GM23338 (cell line): ENCODE measurements at regions not wholly inside any gene's neighbourhood (a gene's known extent, or its start where the extent isn't known, plus 50 kb on each side); places are given as distances from the start of the nearest gene placed in this dataset.

Source experiments
- ATAC-seq: fragments of 200-7000 bp; cut with Tn5 transposase; 3 replicates; pipeline ENCODE4 v1.9.1; 2020
- DNase-seq: peaks from one replicate; pipeline ENCODE4 v3.0.0-alpha.2; 2015; ENCODE audit warnings: low spot score
- H2AFZ ChIP-seq: fragments of 200-600 bp; sonication (generic); 2 replicates; pipeline ENCODE4 v1.8.0; 2016; ENCODE audit warnings: antibody characterized with exemption, mild to moderate bottlenecking, moderate library complexity
- H3F3A ChIP-seq: fragments of 200-600 bp; sonication (generic); replicated peaks from 2 replicates; pipeline ENCODE4 v1.8.0; 2017; ENCODE audit warnings: antibody characterized with exemption, mixed run types, low read depth
- H3K27ac ChIP-seq: fragments of 200-600 bp; sonication (generic); 2 replicates; pipeline ENCODE4 v1.6.1; 2016; ENCODE audit warnings: low read depth
- H3K27me3 ChIP-seq: fragments of 200-600 bp; sonication (generic); 2 replicates; pipeline ENCODE4 v1.8.0; 2016; ENCODE audit warnings: mild to moderate bottlenecking, mixed run types, moderate library complexity; ENCODE audit not compliant: insufficient read depth
- H3K36me3 ChIP-seq: fragments of 200-600 bp; sonication (generic); 2 replicates; pipeline ENCODE4 v1.8.0; 2016; ENCODE audit warnings: mild to moderate bottlenecking; ENCODE audit not compliant: insufficient read depth
- H3K4me1 ChIP-seq: fragments of 200-600 bp; sonication (generic); 2 replicates; pipeline ENCODE4 v1.8.0; 2016; ENCODE audit warnings: mild to moderate bottlenecking, moderate library complexity; ENCODE audit not compliant: insufficient read depth
- H3K4me2 ChIP-seq: fragments of 200-600 bp; sonication (generic); 2 replicates; pipeline ENCODE4 v1.7.1; 2017; ENCODE audit warnings: mixed run types
- H3K4me3 ChIP-seq: fragments of 200-600 bp; sonication (generic); 2 replicates; pipeline ENCODE4 v1.6.1; 2016; ENCODE audit warnings: mixed run types
- H3K79me2 ChIP-seq: fragments of 200-600 bp; sonication (generic); replicated peaks from 2 replicates; pipeline ENCODE4 v1.8.0; 2017; ENCODE audit warnings: mild to moderate bottlenecking; ENCODE audit not compliant: insufficient read depth
- H3K9me2 ChIP-seq: fragments of 200-600 bp; sonication (generic); 2 replicates; pipeline ENCODE4 v1.8.0; 2017; ENCODE audit not compliant: insufficient read depth
- H4K20me1 ChIP-seq: fragments of 200-600 bp; sonication (generic); replicated peaks from 2 replicates; pipeline ENCODE4 v1.8.0; 2017; ENCODE audit warnings: mild to moderate bottlenecking; ENCODE audit not compliant: insufficient read depth
- H3K27ac Mint-ChIP-seq: 2 replicates; pipeline ENCODE4 v1.8.0; 2020; ENCODE audit warnings: inconsistent platforms, mild to moderate bottlenecking, moderate library complexity, mixed read lengths
- H3K27me3 Mint-ChIP-seq: 3 replicates; pipeline ENCODE4 v1.8.0; 2022; ENCODE audit warnings: low read depth, mild to moderate bottlenecking, moderate library complexity, mixed read lengths, inconsistent platforms; ENCODE audit not compliant: insufficient read depth, poor library complexity
- H3K36me3 Mint-ChIP-seq: 3 replicates; pipeline ENCODE4 v1.8.0; 2021; ENCODE audit warnings: low read depth, mild to moderate bottlenecking, inconsistent platforms, moderate library complexity, mixed read lengths
- H3K4me1 Mint-ChIP-seq: 3 replicates; pipeline ENCODE4 v1.8.0; 2020; ENCODE audit warnings: mild to moderate bottlenecking, inconsistent platforms, mixed read lengths
- H3K4me3 Mint-ChIP-seq: 3 replicates; pipeline ENCODE4 v1.8.0; 2021; ENCODE audit warnings: moderate library complexity, mild to moderate bottlenecking, inconsistent platforms, mixed read lengths
- H3K9me3 Mint-ChIP-seq: 3 replicates; pipeline ENCODE4 v1.8.0; 2020; ENCODE audit warnings: moderate library complexity, mild to moderate bottlenecking, inconsistent platforms, mixed read lengths
- CREB1 ChIP-seq: fragments of 250-450 bp; sonication (Bioruptor Pico); IDR thresholded peaks from 2 replicates; pipeline ENCODE4 v1.5.0; 2020; ENCODE audit warnings: low read depth, mild to moderate bottlenecking, moderate library complexity
- EZH2 ChIP-seq: fragments of 200-600 bp; sonication (generic); IDR thresholded peaks from one replicate; pipeline ENCODE4 v1.8.0; 2017; ENCODE audit warnings: antibody characterized with exemption, mild to moderate bottlenecking, low read depth; ENCODE audit not compliant: unreplicated experiment
- EZH2phosphoT487 ChIP-seq: fragments of 200-600 bp; sonication (generic); IDR thresholded peaks from one replicate; pipeline ENCODE4 v1.8.1; 2018; ENCODE audit warnings: antibody characterized with exemption; ENCODE audit not compliant: unreplicated experiment
- JUNB ChIP-seq: IDR thresholded peaks from one replicate; pipeline ENCODE4 v1.6.1; 2016; ENCODE audit warnings: antibody characterized with exemption; ENCODE audit not compliant: unreplicated experiment
- NANOG ChIP-seq: IDR thresholded peaks from 2 replicates; pipeline ENCODE4 v1.6.1; 2016; ENCODE audit warnings: antibody characterized with exemption, borderline replicate concordance
- POLR2AphosphoS5 ChIP-seq: IDR thresholded peaks from 2 replicates; pipeline ENCODE4 v1.6.1; 2016; ENCODE audit warnings: antibody characterized with exemption, low read depth
- STAT1 ChIP-seq: IDR thresholded peaks from one replicate; pipeline ENCODE4 v1.6.1; 2016; ENCODE audit warnings: antibody characterized with exemption; ENCODE audit not compliant: unreplicated experiment
- ZNF114 ChIP-seq: fragments of 250-450 bp; sonication (Bioruptor Pico); IDR thresholded peaks from 2 replicates; pipeline ENCODE4 v1.5.0; 2020; ENCODE audit warnings: mild to moderate bottlenecking, moderate library complexity
- ZNF331 ChIP-seq: fragments of 250-450 bp; sonication (Bioruptor Pico); IDR thresholded peaks from 2 replicates; pipeline ENCODE4 v1.5.0; 2020; ENCODE audit warnings: low read depth, mild to moderate bottlenecking, moderate library complexity
- TF ChIP-seq, protein P1 (sequence below): fragments of 250-450 bp; sonication (Bioruptor Pico); IDR thresholded peaks from 2 replicates; pipeline ENCODE4 v1.5.0; 2020; ENCODE audit warnings: mild to moderate bottlenecking, moderate library complexity
- TF ChIP-seq, protein P2 (sequence below): IDR thresholded peaks from 2 replicates; pipeline ENCODE4 v1.6.1; 2016; ENCODE audit warnings: antibody characterized with exemption
- TF ChIP-seq, protein P3 (sequence below), 2 experiments: fragments of 200-600 bp in 1 of 2; sonication (generic) in 1 of 2; conservative IDR thresholded peaks; 2 replicates each; pipeline versions ENCODE4 v1.5.1 to v1.6.1; 2016 to 2017; ENCODE audit warnings: antibody characterized with exemption in 2 of 2, low read depth in 2 of 2, mild to moderate bottlenecking in 2 of 2, moderate library complexity in 1 of 2
- TF ChIP-seq, protein P4 (sequence below): IDR thresholded peaks from one replicate; pipeline ENCODE4 v1.6.1; 2018; ENCODE audit warnings: antibody characterized with exemption; ENCODE audit not compliant: unreplicated experiment

DNA sequence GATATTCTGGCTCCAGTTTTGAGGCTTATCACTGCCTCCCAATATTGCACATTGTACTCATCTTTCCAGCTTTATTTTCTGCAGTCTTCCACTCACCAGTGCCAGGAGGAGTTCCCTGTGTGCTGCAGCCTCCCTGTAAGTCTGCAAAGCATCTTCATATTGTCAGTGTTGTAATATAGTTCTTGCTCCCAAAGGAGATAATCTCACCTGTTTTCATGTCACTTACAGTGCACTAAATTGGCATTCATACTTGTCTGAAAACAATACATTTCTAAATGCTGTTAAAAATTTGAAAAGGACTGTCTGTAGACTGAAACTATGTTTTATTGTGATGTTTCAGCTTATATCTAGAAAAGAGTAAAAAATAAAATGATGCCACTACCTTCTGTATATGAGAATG is 146.8 kb upstream of the TMTC1 start (continued):
- no peak for TF ChIP-seq EZH2
- no peak for TF ChIP-seq EZH2phosphoT487
- TF ChIP-seq NANOG = no peak

DNA sequence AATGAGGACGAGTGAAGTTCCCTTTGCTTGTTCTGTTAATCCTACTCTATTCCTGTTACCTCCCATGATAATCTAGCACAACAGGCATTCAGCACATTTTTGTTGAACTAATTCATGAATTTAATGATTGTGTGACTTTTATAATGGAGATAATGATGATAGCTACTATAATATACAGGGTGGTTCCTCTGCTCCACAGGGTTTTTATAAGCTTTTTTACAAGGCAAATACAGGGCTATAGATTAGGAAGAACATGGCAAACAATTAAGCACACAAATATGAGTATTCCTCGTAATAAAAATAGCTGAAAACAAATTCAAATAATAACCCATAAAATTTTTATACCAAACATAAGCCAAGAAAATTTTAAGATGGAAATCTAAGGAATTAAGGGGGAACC is 145.6 kb upstream of the TMTC1 start:
- no peaks in the 10 kb centered on the region for H3K4me1 ChIP-seq
- H3K27ac ChIP-seq = no peak overlapping the region
- no peaks in the 10 kb centered on the region for H3K9me3 Mint-ChIP-seq
- DNase-seq = no peak
- no peaks in the 10 kb centered on the region for H4K20me1 ChIP-seq
- H2AFZ ChIP-seq = no peak overlapping the region
- no peaks in the 10 kb centered on the region for H3K36me3 ChIP-seq
- H3K4me2 ChIP-seq = no peak overlapping the region
- H3K9me2 ChIP-seq = 0 out of 2 replicates have a peak, but pooled peaks cover 6% of the 10 kb centered on the region
- no peak for ATAC-seq
- H3K4me1 Mint-ChIP-seq = 0 out of 3 replicates have a peak, but pooled peaks cover 2% of the 10 kb centered on the region
- no peak for TF ChIP-seq EZH2phosphoT487
- TF ChIP-seq STAT1 = no peak
- TF ChIP-seq, protein P1, sequence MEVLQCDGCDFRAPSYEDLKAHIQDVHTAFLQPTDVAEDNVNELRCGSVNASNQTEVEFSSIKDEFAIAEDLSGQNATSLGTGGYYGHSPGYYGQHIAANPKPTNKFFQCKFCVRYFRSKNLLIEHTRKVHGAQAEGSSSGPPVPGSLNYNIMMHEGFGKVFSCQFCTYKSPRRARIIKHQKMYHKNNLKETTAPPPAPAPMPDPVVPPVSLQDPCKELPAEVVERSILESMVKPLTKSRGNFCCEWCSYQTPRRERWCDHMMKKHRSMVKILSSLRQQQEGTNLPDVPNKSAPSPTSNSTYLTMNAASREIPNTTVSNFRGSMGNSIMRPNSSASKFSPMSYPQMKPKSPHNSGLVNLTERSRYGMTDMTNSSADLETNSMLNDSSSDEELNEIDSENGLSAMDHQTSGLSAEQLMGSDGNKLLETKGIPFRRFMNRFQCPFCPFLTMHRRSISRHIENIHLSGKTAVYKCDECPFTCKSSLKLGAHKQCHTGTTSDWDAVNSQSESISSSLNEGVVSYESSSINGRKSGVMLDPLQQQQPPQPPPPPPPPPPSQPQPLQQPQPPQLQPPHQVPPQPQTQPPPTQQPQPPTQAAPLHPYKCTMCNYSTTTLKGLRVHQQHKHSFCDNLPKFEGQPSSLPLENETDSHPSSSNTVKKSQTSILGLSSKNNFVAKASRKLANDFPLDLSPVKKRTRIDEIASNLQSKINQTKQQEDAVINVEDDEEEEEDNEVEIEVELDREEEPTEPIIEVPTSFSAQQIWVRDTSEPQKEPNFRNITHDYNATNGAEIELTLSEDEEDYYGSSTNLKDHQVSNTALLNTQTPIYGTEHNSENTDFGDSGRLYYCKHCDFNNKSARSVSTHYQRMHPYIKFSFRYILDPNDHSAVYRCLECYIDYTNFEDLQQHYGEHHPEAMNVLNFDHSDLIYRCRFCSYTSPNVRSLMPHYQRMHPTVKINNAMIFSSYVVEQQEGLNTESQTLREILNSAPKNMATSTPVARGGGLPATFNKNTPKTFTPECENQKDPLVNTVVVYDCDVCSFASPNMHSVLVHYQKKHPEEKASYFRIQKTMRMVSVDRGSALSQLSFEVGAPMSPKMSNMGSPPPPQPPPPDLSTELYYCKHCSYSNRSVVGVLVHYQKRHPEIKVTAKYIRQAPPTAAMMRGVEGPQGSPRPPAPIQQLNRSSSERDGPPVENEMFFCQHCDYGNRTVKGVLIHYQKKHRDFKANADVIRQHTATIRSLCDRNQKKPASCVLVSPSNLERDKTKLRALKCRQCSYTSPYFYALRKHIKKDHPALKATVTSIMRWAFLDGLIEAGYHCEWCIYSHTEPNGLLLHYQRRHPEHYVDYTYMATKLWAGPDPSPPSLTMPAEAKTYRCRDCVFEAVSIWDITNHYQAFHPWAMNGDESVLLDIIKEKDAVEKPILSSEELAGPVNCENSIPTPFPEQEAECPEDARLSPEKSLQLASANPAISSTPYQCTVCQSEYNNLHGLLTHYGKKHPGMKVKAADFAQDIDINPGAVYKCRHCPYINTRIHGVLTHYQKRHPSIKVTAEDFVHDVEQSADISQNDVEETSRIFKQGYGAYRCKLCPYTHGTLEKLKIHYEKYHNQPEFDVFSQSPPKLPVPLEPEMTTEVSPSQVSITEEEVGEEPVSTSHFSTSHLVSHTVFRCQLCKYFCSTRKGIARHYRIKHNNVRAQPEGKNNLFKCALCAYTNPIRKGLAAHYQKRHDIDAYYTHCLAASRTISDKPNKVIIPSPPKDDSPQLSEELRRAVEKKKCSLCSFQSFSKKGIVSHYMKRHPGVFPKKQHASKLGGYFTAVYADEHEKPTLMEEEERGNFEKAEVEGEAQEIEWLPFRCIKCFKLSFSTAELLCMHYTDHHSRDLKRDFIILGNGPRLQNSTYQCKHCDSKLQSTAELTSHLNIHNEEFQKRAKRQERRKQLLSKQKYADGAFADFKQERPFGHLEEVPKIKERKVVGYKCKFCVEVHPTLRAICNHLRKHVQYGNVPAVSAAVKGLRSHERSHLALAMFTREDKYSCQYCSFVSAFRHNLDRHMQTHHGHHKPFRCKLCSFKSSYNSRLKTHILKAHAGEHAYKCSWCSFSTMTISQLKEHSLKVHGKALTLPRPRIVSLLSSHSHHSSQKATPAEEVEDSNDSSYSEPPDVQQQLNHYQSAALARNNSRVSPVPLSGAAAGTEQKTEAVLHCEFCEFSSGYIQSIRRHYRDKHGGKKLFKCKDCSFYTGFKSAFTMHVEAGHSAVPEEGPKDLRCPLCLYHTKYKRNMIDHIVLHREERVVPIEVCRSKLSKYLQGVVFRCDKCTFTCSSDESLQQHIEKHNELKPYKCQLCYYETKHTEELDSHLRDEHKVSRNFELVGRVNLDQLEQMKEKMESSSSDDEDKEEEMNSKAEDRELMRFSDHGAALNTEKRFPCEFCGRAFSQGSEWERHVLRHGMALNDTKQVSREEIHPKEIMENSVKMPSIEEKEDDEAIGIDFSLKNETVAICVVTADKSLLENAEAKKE = no peak
- no peak for TF ChIP-seq CREB1 (CRISPR knock-in tag)
- TF ChIP-seq, protein P2, sequence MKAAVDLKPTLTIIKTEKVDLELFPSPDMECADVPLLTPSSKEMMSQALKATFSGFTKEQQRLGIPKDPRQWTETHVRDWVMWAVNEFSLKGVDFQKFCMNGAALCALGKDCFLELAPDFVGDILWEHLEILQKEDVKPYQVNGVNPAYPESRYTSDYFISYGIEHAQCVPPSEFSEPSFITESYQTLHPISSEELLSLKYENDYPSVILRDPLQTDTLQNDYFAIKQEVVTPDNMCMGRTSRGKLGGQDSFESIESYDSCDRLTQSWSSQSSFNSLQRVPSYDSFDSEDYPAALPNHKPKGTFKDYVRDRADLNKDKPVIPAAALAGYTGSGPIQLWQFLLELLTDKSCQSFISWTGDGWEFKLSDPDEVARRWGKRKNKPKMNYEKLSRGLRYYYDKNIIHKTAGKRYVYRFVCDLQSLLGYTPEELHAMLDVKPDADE = no peak
- TF ChIP-seq, protein P3, sequence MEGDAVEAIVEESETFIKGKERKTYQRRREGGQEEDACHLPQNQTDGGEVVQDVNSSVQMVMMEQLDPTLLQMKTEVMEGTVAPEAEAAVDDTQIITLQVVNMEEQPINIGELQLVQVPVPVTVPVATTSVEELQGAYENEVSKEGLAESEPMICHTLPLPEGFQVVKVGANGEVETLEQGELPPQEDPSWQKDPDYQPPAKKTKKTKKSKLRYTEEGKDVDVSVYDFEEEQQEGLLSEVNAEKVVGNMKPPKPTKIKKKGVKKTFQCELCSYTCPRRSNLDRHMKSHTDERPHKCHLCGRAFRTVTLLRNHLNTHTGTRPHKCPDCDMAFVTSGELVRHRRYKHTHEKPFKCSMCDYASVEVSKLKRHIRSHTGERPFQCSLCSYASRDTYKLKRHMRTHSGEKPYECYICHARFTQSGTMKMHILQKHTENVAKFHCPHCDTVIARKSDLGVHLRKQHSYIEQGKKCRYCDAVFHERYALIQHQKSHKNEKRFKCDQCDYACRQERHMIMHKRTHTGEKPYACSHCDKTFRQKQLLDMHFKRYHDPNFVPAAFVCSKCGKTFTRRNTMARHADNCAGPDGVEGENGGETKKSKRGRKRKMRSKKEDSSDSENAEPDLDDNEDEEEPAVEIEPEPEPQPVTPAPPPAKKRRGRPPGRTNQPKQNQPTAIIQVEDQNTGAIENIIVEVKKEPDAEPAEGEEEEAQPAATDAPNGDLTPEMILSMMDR (conservative IDR thresholded peaks at IDR 0.05; ENCODE audit: low read depth in 2 of 2) = no peak
- no peak for TF ChIP-seq NANOG
- no peak for TF ChIP-seq JUNB
- TF ChIP-seq, protein P4, sequence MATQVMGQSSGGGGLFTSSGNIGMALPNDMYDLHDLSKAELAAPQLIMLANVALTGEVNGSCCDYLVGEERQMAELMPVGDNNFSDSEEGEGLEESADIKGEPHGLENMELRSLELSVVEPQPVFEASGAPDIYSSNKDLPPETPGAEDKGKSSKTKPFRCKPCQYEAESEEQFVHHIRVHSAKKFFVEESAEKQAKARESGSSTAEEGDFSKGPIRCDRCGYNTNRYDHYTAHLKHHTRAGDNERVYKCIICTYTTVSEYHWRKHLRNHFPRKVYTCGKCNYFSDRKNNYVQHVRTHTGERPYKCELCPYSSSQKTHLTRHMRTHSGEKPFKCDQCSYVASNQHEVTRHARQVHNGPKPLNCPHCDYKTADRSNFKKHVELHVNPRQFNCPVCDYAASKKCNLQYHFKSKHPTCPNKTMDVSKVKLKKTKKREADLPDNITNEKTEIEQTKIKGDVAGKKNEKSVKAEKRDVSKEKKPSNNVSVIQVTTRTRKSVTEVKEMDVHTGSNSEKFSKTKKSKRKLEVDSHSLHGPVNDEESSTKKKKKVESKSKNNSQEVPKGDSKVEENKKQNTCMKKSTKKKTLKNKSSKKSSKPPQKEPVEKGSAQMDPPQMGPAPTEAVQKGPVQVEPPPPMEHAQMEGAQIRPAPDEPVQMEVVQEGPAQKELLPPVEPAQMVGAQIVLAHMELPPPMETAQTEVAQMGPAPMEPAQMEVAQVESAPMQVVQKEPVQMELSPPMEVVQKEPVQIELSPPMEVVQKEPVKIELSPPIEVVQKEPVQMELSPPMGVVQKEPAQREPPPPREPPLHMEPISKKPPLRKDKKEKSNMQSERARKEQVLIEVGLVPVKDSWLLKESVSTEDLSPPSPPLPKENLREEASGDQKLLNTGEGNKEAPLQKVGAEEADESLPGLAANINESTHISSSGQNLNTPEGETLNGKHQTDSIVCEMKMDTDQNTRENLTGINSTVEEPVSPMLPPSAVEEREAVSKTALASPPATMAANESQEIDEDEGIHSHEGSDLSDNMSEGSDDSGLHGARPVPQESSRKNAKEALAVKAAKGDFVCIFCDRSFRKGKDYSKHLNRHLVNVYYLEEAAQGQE = no peak
- no peak for TF ChIP-seq ZNF114 (CRISPR knock-in tag)
- TF ChIP-seq EZH2 = no peak
- TF ChIP-seq POLR2AphosphoS5 = no peak
- no peak for TF ChIP-seq ZNF331 (CRISPR knock-in tag)
- H3K79me2 ChIP-seq = no peaks in the 10 kb centered on the region
- no peak overlapping the region for H3K4me3 ChIP-seq
- H3K27me3 Mint-ChIP-seq = no peaks in the 10 kb centered on the region
- H3K4me3 Mint-ChIP-seq = no peak overlapping the region
- H3F3A ChIP-seq = no peaks in the 10 kb centered on the region
- H3K27ac Mint-ChIP-seq = no peak overlapping the region
- no peaks in the 10 kb centered on the region for H3K27me3 ChIP-seq
- H3K36me3 Mint-ChIP-seq = no peaks in the 10 kb centered on the region
